Endothelial cell (in vitro differentiated cells): ENCODE measurements at regions not wholly inside any gene's neighbourhood (a gene's known extent, or its start where the extent isn't known, plus 50 kb on each side); places are given as distances from the start of the nearest gene placed in this dataset.
"Not testable (repeated sequence)": the region's sequence is repeated elsewhere in the genome, so short reads cannot be mapped to it uniquely, and the experiment has no call there.

Experiments
- DNase-seq: peaks from one replicate; pipeline ENCODE4 v3.0.0; 2021; ENCODE audit warnings: low spot score
- H3K27ac Mint-ChIP-seq: one replicate; pipeline ENCODE4 v1.8.0; 2021; ENCODE audit warnings: mixed read lengths, inconsistent platforms; ENCODE audit not compliant: unreplicated experiment
- H3K27me3 Mint-ChIP-seq: one replicate; pipeline ENCODE4 v1.8.0; 2021; ENCODE audit warnings: mild to moderate bottlenecking, moderate library complexity, mixed read lengths, inconsistent platforms; ENCODE audit not compliant: unreplicated experiment
- H3K36me3 Mint-ChIP-seq: one replicate; pipeline ENCODE4 v1.8.0; 2021; ENCODE audit warnings: mild to moderate bottlenecking, low read depth, mixed read lengths, inconsistent platforms; ENCODE audit not compliant: unreplicated experiment
- H3K4me1 Mint-ChIP-seq: one replicate; pipeline ENCODE4 v1.8.0; 2021; ENCODE audit warnings: mild to moderate bottlenecking, mixed read lengths, inconsistent platforms; ENCODE audit not compliant: unreplicated experiment
- H3K4me3 Mint-ChIP-seq: one replicate; pipeline ENCODE4 v1.8.0; 2021; ENCODE audit warnings: mild to moderate bottlenecking, mixed read lengths, inconsistent platforms; ENCODE audit not compliant: unreplicated experiment
- H3K9me3 Mint-ChIP-seq: one replicate; pipeline ENCODE4 v1.8.0; 2021; ENCODE audit warnings: mixed read lengths, inconsistent platforms; ENCODE audit not compliant: unreplicated experiment
- TF ChIP-seq, protein P1 (sequence below): fragments of 200-600 bp; sonication (generic); IDR thresholded peaks from one replicate; pipeline ENCODE4 v1.5.0; 2021; ENCODE audit warnings: antibody characterized with exemption; ENCODE audit not compliant: unreplicated experiment

DNA sequence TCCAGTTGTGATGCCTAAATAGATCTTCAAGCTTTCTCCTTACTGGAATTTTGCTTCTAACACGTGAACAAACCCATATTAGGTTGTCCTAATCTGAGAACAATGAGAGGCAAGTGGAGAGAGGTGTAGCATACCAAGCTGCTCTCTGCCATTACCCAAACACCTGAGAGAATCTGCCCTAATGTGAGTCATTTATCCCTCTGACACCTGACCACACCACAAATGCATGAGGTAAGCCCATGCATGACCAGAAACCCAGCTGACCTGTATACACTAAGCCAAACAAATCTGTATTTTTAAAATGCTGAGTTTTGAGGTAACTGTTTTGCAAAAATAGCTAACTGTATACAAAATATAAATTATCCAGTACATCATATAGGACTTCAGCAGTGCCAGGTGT, 1458.1 kb upstream of the B3GALT2 start:
- TF ChIP-seq, protein P1, sequence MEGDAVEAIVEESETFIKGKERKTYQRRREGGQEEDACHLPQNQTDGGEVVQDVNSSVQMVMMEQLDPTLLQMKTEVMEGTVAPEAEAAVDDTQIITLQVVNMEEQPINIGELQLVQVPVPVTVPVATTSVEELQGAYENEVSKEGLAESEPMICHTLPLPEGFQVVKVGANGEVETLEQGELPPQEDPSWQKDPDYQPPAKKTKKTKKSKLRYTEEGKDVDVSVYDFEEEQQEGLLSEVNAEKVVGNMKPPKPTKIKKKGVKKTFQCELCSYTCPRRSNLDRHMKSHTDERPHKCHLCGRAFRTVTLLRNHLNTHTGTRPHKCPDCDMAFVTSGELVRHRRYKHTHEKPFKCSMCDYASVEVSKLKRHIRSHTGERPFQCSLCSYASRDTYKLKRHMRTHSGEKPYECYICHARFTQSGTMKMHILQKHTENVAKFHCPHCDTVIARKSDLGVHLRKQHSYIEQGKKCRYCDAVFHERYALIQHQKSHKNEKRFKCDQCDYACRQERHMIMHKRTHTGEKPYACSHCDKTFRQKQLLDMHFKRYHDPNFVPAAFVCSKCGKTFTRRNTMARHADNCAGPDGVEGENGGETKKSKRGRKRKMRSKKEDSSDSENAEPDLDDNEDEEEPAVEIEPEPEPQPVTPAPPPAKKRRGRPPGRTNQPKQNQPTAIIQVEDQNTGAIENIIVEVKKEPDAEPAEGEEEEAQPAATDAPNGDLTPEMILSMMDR, result no peak
- H3K4me3 Mint-ChIP-seq, result no peak overlapping the region
- no peaks in the 10 kb centered on the region for H3K4me1 Mint-ChIP-seq
- H3K36me3 Mint-ChIP-seq, result no peaks in the 10 kb centered on the region
- H3K27ac Mint-ChIP-seq, result no peak overlapping the region
- H3K9me3 Mint-ChIP-seq, result no peaks in the 10 kb centered on the region
- H3K27me3 Mint-ChIP-seq, result no peaks in the 10 kb centered on the region
- DNase-seq, result no peak

DNA sequence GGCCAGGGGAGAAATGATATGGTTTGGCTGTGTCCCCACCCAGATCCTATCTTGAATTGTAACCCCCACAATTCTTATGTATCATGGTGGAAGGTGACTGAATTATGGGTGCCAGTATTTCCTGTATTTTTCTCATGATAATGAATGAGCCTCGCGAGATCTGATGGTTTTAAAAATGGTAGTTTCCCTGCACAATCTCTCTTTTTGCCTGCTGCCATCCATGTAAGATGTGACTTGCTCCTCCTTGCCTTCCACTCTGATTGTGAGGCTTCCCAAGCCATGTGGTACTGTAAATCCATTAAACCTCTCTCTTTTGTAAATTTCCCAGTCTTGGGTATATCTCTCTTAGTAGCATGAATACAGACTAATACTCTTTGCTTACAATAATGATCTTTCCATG, 1453.9 kb upstream of the B3GALT2 start:
- Mint-ChIP-seq H3K9me3 (no peaks in the 10 kb centered on the region), H3K4me3 (no peak overlapping the region), H3K36me3 (no peaks in the 10 kb centered on the region), H3K4me1 (no peaks in the 10 kb centered on the region), H3K27ac (no peak overlapping the region), H3K27me3 (no peaks in the 10 kb centered on the region)
- TF ChIP-seq, protein P1, result no peak
- no peak for DNase-seq

DNA sequence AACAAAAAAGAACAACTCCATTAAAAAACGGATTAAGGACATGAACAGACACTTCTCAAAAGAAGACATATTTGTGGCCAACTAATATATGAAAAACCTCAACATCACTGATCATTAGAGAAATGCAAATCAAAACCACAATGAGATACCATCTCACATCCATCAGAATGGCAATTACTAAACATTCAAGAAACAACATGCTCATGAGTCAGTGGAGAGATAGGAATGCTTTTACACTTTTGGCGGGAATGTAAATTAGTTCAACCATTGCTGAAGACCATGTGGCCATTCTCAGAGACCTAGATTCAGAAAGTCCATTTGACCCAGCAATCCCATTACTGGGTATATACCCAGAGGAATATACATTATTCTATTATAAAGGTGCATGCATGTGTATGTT, 1442.6 kb upstream of the B3GALT2 start:
- Mint-ChIP-seq H3K9me3 (no peaks in the 10 kb centered on the region), H3K27me3 (no peaks in the 10 kb centered on the region), H3K36me3 (no peaks in the 10 kb centered on the region), H3K4me3 (no peak overlapping the region), H3K4me1 (no peaks in the 10 kb centered on the region), H3K27ac (no peak overlapping the region)
- TF ChIP-seq, protein P1, result no peak
- no peak for DNase-seq

DNA sequence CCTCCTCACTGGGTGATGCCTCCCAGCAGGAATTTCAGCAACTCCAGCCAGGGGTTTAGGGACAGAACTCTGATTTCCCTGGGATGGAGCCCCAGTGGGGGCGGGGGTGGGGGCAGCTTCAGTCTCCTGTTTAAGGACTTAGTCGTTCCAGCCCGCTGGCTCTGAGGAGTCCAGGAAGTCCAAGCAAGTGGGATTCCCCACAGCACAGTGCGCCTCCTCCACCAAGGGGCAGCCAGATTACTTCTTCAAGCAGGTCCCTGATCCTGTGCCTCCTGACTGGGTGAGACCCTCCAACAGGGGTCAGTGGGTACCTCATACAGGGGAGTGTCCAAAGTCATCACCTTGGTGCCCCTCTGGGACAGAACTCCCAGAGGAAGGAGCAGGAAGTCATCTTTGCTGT, 1438.4 kb upstream of the B3GALT2 start:
- Mint-ChIP-seq H3K36me3 (no peaks in the 10 kb centered on the region), H3K27ac (no peak overlapping the region), H3K4me3 (no peak overlapping the region), H3K27me3 (no peaks in the 10 kb centered on the region), H3K9me3 (no peaks in the 10 kb centered on the region), H3K4me1 (no peaks in the 10 kb centered on the region)
- TF ChIP-seq, protein P1, result no peak
- DNase-seq, result no peak

DNA sequence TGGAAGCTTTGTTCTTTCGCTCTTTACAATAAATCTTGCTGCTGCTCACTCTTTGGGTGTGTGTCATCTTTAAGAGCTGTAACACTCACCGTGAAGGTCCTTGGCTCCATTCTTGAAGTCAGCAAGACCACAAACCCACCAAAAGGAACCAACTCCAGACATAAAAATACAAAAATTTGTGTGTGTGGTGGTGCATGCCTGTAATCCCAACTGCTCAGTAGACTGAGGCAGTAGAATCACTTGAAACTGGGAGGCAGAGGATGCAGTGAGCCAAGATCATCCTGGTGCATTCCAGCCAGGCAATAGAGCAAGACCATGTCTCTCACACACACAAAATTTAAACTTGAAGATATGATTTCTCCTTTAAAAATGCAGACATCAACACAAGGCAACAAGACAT, 1431.7 kb upstream of the B3GALT2 start:
- Mint-ChIP-seq H3K27me3 (peaks cover 6% of the 10 kb centered on the region), H3K27ac (peak overlapping the region; percentile 6), H3K4me3 (no peak overlapping the region), H3K4me1 (no peaks in the 10 kb centered on the region), H3K9me3 (no peaks in the 10 kb centered on the region), H3K36me3 (no peaks in the 10 kb centered on the region)
- TF ChIP-seq, protein P1, result no peak
- DNase-seq, result no peak

DNA sequence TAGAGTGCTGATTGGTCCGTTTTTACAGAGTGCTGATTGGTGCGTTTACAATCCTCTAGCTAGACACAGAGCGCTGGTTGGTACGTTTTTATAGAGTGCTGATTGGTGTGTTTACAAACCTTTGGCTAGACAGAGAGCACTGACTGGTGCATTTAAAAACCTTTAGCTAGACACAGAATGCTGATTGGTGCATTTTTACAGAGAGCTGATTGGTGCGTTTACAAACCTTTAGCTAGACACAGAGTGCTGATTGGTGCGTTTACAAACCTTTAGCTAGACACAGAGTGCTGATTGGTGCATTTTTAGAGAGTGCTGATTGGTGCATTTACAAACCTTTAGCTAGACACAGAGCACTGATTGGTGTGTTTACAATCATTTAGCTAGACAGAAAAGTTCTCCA, 1430.9 kb upstream of the B3GALT2 start:
- H3K36me3 Mint-ChIP-seq, H3K27me3 Mint-ChIP-seq: not testable (repeated sequence)

More for the DNA sequence above, 1430.9 kb upstream of the B3GALT2 start:
- not testable (repeated sequence) for H3K9me3 Mint-ChIP-seq, H3K27ac Mint-ChIP-seq, H3K4me1 Mint-ChIP-seq, H3K4me3 Mint-ChIP-seq, DNase-seq
